ENCODE measurements at regions not wholly inside any gene's neighbourhood (a gene's known extent, or its start where the extent isn't known, plus 50 kb on each side); places are given as distances from the start of the nearest gene placed in this dataset.

GRCh38 chr3:102159810-102160451, 274.9 kb upstream of the ZPLD1 start:
- no peak for DNase-seq

GRCh38 chr3:102161384-102162006, 273.3 kb upstream of the ZPLD1 start:
- DNase-seq = no peak

- no peak for DNase-seq
Measured at GRCh38 chr3:102162251-102162650, 272.6 kb upstream of the ZPLD1 start.

GRCh38 chr3:102163039-102163817, 271.6 kb upstream of the ZPLD1 start:
- peak in 1 of 5 experiments; percentile 22 for DNase-seq

GRCh38 chr3:102163818-102164154, 271.0 kb upstream of the ZPLD1 start:
- no peak for DNase-seq

GRCh38 chr3:102165367-102165766, 269.4 kb upstream of the ZPLD1 start:
- no peak for DNase-seq

- no peak for DNase-seq
Measured at GRCh38 chr3:102169915-102170479, 264.8 kb upstream of the ZPLD1 start.

- no peak for DNase-seq
Measured at GRCh38 chr3:102170545-102170944, 264.3 kb upstream of the ZPLD1 start.

GRCh38 chr3:102174312-102174712, 260.5 kb upstream of the ZPLD1 start:
- no peak for DNase-seq

GRCh38 chr3:102174832-102175374, 259.9 kb upstream of the ZPLD1 start:
- DNase-seq = no peak

- DNase-seq = no peak
Measured at GRCh38 chr3:102176333-102177050, 258.3 kb upstream of the ZPLD1 start.

GRCh38 chr3:102177075-102177755, 257.6 kb upstream of the ZPLD1 start:
- no peak for DNase-seq

GRCh38 chr3:102178817-102179216, 256.0 kb upstream of the ZPLD1 start:
- DNase-seq = no peak

- DNase-seq = peak in 1 of 5 experiments; percentile 4
Measured at GRCh38 chr3:102179326-102180177, 255.3 kb upstream of the ZPLD1 start.

GRCh38 chr3:102180280-102180931, 254.4 kb upstream of the ZPLD1 start:
- DNase-seq = peak in 1 of 5 experiments; percentile 22

- no peak for DNase-seq
Measured at GRCh38 chr3:102181175-102181920, 253.5 kb upstream of the ZPLD1 start.

- DNase-seq = no peak
Measured at GRCh38 chr3:102182162-102182561, 252.7 kb upstream of the ZPLD1 start.

- no peak for DNase-seq
Measured at GRCh38 chr3:102183186-102183585, 251.6 kb upstream of the ZPLD1 start.

- DNase-seq = no peak
Measured at GRCh38 chr3:102183623-102184022, 251.2 kb upstream of the ZPLD1 start.

- DNase-seq = no peak
Measured at GRCh38 chr3:102189541-102189940, 245.3 kb upstream of the ZPLD1 start.

Measured in T-helper 2 cell (primary cell).